Glutamatergic neuron (in vitro differentiated cells): ENCODE measurements at regions not wholly inside any gene's neighbourhood (a gene's known extent, or its start where the extent isn't known, plus 50 kb on each side); places are given as distances from the start of the nearest gene placed in this dataset.

ENCODE experiments used
- DNase-seq: peaks from one replicate; pipeline ENCODE4 v3.0.0; 2022
- H3K27ac Mint-ChIP-seq: one replicate; pipeline ENCODE4 v1.8.0; 2020; ENCODE audit warnings: mild to moderate bottlenecking, mixed read lengths, inconsistent platforms; ENCODE audit not compliant: unreplicated experiment
- H3K27me3 Mint-ChIP-seq: one replicate; pipeline ENCODE4 v1.8.0; 2020; ENCODE audit warnings: mild to moderate bottlenecking, moderate library complexity, mixed read lengths, inconsistent platforms; ENCODE audit not compliant: unreplicated experiment
- H3K36me3 Mint-ChIP-seq: one replicate; pipeline ENCODE4 v1.8.0; 2020; ENCODE audit warnings: mild to moderate bottlenecking, mixed read lengths, inconsistent platforms; ENCODE audit not compliant: unreplicated experiment
- H3K4me1 Mint-ChIP-seq: one replicate; pipeline ENCODE4 v1.8.0; 2020; ENCODE audit warnings: mild to moderate bottlenecking, low read depth, mixed read lengths, inconsistent platforms; ENCODE audit not compliant: unreplicated experiment
- H3K4me3 Mint-ChIP-seq: one replicate; pipeline ENCODE4 v1.8.0; 2020; ENCODE audit warnings: mild to moderate bottlenecking, mixed read lengths, inconsistent platforms; ENCODE audit not compliant: unreplicated experiment
- H3K9me3 Mint-ChIP-seq: one replicate; pipeline ENCODE4 v1.8.0; 2020; ENCODE audit warnings: mild to moderate bottlenecking, moderate library complexity, mixed read lengths, inconsistent platforms; ENCODE audit not compliant: unreplicated experiment
- CTCF ChIP-seq: fragments of 200-600 bp; sonication (generic); IDR thresholded peaks from one replicate; pipeline ENCODE4 v1.5.0; 2021; ENCODE audit not compliant: partially characterized antibody, unreplicated experiment

- Mint-ChIP-seq H3K36me3 (no peaks in the 10 kb centered on the region), H3K4me3 (no peak overlapping the region)
These were observed 377.9 kb downstream of the PSAT1 start for GRCh38 chr9:78674874-78675273.

DNA sequence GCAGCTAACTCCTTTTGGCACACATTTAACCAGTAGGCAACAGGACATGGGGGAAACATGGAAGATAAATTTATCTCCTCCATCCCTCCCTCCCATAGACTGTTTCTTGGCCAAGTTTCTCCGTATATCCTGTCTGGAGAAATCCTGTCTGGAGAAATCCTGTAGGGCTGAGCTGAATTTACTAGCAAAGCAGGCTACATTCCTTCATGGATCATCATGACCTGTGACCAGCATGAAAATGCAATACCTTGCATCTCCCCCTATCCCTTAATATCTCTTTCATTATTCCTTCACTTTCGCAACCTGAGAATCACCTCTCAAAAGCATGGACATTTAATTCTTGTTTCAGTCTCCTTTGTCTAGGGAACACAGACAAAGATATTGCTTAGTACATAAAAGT is 379.1 kb downstream of the PSAT1 start:
- H3K27me3 Mint-ChIP-seq: no peaks in the 10 kb centered on the region
- no peak for DNase-seq

More at GRCh38 chr9:78674874-78675273, 377.9 kb downstream of the PSAT1 start:
- Mint-ChIP-seq H3K27ac (no peak overlapping the region), H3K4me1 (peaks cover 10% of the 10 kb centered on the region), H3K27me3 (no peaks in the 10 kb centered on the region), H3K9me3 (no peaks in the 10 kb centered on the region)
- DNase-seq: no peak
- no peak for TF ChIP-seq CTCF

DNA sequence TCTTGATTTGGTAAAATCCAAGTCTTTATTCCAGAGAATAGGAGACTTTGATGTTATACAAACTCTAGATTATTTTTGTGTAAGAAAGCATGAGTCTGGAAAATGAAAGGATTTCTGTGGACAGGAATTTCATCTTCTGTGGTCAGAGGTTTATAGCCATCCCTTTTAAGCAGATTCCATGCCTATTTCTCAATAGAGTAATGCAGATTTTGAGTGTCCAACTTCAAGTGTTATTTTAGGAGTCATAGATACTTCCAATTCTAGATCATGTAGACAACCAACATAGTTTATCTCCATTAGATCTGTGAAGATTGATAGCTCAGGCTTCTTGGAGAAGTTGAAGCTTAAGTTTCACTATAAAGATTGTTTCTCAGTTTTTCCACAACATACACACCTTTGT is 379.7 kb downstream of the PSAT1 start:
- H3K4me1 Mint-ChIP-seq: peaks cover 10% of the 10 kb centered on the region
- no peak overlapping the region for H3K4me3 Mint-ChIP-seq
- no peaks in the 10 kb centered on the region for H3K9me3 Mint-ChIP-seq
- TF ChIP-seq CTCF: no peak
- no peaks in the 10 kb centered on the region for H3K36me3 Mint-ChIP-seq
- H3K27ac Mint-ChIP-seq: no peak overlapping the region
- DNase-seq: no peak
- no peaks in the 10 kb centered on the region for H3K27me3 Mint-ChIP-seq

More for the DNA sequence above, 379.1 kb downstream of the PSAT1 start:
- Mint-ChIP-seq H3K27ac (no peak overlapping the region), H3K4me3 (no peak overlapping the region), H3K36me3 (no peaks in the 10 kb centered on the region), H3K9me3 (no peaks in the 10 kb centered on the region), H3K4me1 (peaks cover 10% of the 10 kb centered on the region)
- TF ChIP-seq CTCF: no peak

DNA sequence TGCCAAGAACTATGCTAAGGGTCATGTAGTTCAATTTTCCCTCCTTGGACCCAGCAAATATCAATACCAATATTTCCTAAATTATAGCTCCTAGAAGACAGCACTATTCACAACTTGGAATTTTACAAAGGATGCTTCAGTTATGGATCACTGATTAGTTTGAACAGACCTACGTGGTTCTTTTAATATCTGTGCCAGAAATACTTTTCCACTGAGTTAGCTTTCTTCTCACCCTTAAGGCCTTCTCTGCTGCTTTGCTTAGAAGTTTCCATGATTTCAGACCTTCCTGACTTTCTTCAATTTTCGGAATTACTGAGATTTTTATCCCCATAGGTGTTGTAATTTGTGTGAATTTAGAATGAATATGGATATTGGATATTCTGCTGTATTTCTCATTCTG is 380.4 kb downstream of the PSAT1 start:
- Mint-ChIP-seq H3K27ac (no peak overlapping the region), H3K9me3 (no peaks in the 10 kb centered on the region), H3K27me3 (no peaks in the 10 kb centered on the region), H3K4me1 (peaks cover 8% of the 10 kb centered on the region), H3K4me3 (no peak overlapping the region), H3K36me3 (no peaks in the 10 kb centered on the region)
- no peak for DNase-seq
- no peak for TF ChIP-seq CTCF

- DNase-seq: no peak
- Mint-ChIP-seq H3K4me1 (peaks cover 3% of the 10 kb centered on the region), H3K27ac (no peak overlapping the region), H3K36me3 (peaks cover 4% of the 10 kb centered on the region), H3K27me3 (no peaks in the 10 kb centered on the region), H3K9me3 (peaks cover 2% of the 10 kb centered on the region), H3K4me3 (no peak overlapping the region)
- no peak for TF ChIP-seq CTCF
These were observed 382.0 kb downstream of the PSAT1 start for GRCh38 chr9:78678877-78679276.
